ENCODE measurements at regions not wholly inside any gene's neighbourhood (a gene's known extent, or its start where the extent isn't known, plus 50 kb on each side); places are given as distances from the start of the nearest gene placed in this dataset.

- intact Hi-C loops (cut with DNase I; ENCODE audit: low total_unique reads), result no loop called here
- Histone ChIP-seq H3K4me3 (no peak overlapping the region), H3K9me3 (no peaks in the 10 kb centered on the region), H3K27me3 (no peaks in the 10 kb centered on the region), H3K27ac (no peak overlapping the region), H3K4me1 (no peaks in the 10 kb centered on the region), H3K36me3 (no peaks in the 10 kb centered on the region)
- TF ChIP-seq CTCF (IDR thresholded peaks at IDR 0.05) (no peak), POLR2A (IDR thresholded peaks at IDR 0.05) (no peak), POLR2AphosphoS5 (IDR thresholded peaks at IDR 0.05) (no peak), EP300 (IDR thresholded peaks at IDR 0.05; ENCODE audit: low read depth) (no peak)
- no peak for DNase-seq
- in situ Hi-C loops (cut with MboI; ENCODE audit: low pct_ligation_motif_present in 1 of 4, low pct_unique_long_range_greater_than_20kb in 1 of 4, low sequenced_read_pairs in 3 of 4), result no loop called here
Measured at GRCh38 chr3:118298133-118298532, 736.5 kb downstream of the IGSF11 start.

GRCh38 chr3:118304557-118304956, 730.1 kb downstream of the IGSF11 start:
- Histone ChIP-seq H3K4me3 (no peak overlapping the region), H3K36me3 (no peaks in the 10 kb centered on the region), H3K4me1 (no peaks in the 10 kb centered on the region), H3K9me3 (no peaks in the 10 kb centered on the region), H3K27me3 (no peaks in the 10 kb centered on the region), H3K27ac (no peak overlapping the region)
- TF ChIP-seq POLR2AphosphoS5 (IDR thresholded peaks at IDR 0.05) (no peak), CTCF (IDR thresholded peaks at IDR 0.05) (no peak), POLR2A (IDR thresholded peaks at IDR 0.05) (no peak), EP300 (IDR thresholded peaks at IDR 0.05; ENCODE audit: low read depth) (no peak)
- WGBS, 2 donors (ENCODE audit: low coverage in 1 of 2), result 50 to 71% methylated on average over 1 of the region's 1 CpG
- intact Hi-C loops (cut with DNase I; ENCODE audit: low total_unique reads), result no loop called here
- in situ Hi-C loops (cut with MboI; ENCODE audit: low pct_ligation_motif_present in 1 of 4, low pct_unique_long_range_greater_than_20kb in 1 of 4, low sequenced_read_pairs in 3 of 4), result no loop called here
- no peak for DNase-seq

- no peaks in the 10 kb centered on the region for H3K4me1 ChIP-seq
- in situ Hi-C loops (cut with MboI; ENCODE audit: low pct_ligation_motif_present in 1 of 4, low pct_unique_long_range_greater_than_20kb in 1 of 4, low sequenced_read_pairs in 3 of 4) (no loop called here), intact Hi-C loops (cut with DNase I; ENCODE audit: low total_unique reads) (no loop called here)
- DNase-seq, result no peak
- H3K36me3 ChIP-seq, result no peaks in the 10 kb centered on the region
- no peaks in the 10 kb centered on the region for H3K27me3 ChIP-seq
- TF ChIP-seq POLR2AphosphoS5 (IDR thresholded peaks at IDR 0.05), result no peak
- no peak for TF ChIP-seq POLR2A (IDR thresholded peaks at IDR 0.05)
- TF ChIP-seq CTCF (IDR thresholded peaks at IDR 0.05), result no peak
- TF ChIP-seq EP300 (IDR thresholded peaks at IDR 0.05; ENCODE audit: low read depth), result no peak
- H3K9me3 ChIP-seq, result no peaks in the 10 kb centered on the region
- no peak overlapping the region for H3K4me3 ChIP-seq
- no peak overlapping the region for H3K27ac ChIP-seq
- 83 to 95% methylated on average over 1 to 2 of the region's 2 CpGs for WGBS, 2 donors (ENCODE audit: low coverage in 1 of 2)
Measured at GRCh38 chr3:118332699-118333098, 701.9 kb downstream of the IGSF11 start.

GRCh38 chr3:118337649-118338048, 697.0 kb downstream of the IGSF11 start:
- no peak overlapping the region for H3K4me3 ChIP-seq
- H3K36me3 ChIP-seq, result no peaks in the 10 kb centered on the region
- TF ChIP-seq EP300 (IDR thresholded peaks at IDR 0.05; ENCODE audit: low read depth) (no peak), POLR2A (IDR thresholded peaks at IDR 0.05) (no peak), POLR2AphosphoS5 (IDR thresholded peaks at IDR 0.05) (no peak), CTCF (IDR thresholded peaks at IDR 0.05) (no peak)
- intact Hi-C loops (cut with DNase I; ENCODE audit: low total_unique reads) (no loop called here), in situ Hi-C loops (cut with MboI; ENCODE audit: low pct_ligation_motif_present in 1 of 4, low pct_unique_long_range_greater_than_20kb in 1 of 4, low sequenced_read_pairs in 3 of 4) (no loop called here)
- no peaks in the 10 kb centered on the region for H3K27me3 ChIP-seq
- no peaks in the 10 kb centered on the region for H3K4me1 ChIP-seq
- no peaks in the 10 kb centered on the region for H3K9me3 ChIP-seq
- H3K27ac ChIP-seq, result no peak overlapping the region
- DNase-seq, result no peak

All from transverse colon (tissue), 4 donors.